SIG-M5 treated with dmso at 0.1 percent for 504 hours (cell line): ENCODE measurements at regions not wholly inside any gene's neighbourhood (a gene's known extent, or its start where the extent isn't known, plus 50 kb on each side); places are given as distances from the start of the nearest gene placed in this dataset.
"Not testable (repeated sequence)": the region's sequence is repeated elsewhere in the genome, so short reads cannot be mapped to it uniquely, and the experiment has no call there.

Experiments
- DNase-seq: peaks from one replicate; lab custom pipeline; 2025; ENCODE audit not compliant: unreplicated experiment; lab: John Stamatoyannopoulos, UW

GRCh38 chr12:63415357-63415756, 252.9 kb downstream of the DPY19L2 start:
- DNase-seq, result no peak

GRCh38 chr12:63410197-63410596, 258.1 kb downstream of the DPY19L2 start:
- no peak for DNase-seq

DNA sequence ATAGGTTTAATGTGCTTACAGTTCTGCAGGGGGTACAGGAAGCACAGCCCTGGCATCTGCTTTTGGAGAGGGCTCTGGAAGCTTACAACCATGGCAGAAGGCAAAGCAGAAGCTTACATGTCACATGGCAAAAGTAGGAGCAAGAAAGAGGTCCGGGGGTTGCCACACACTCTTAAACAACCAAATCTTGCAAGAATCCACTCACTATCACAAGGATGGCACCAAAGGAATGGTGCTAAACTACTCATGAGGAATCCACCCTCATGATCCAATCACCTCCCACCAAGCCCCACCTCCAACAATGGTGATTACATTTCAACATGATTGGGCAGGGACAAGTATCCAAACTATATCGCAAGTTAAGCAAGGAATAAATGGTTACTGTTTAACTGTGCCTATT, 255.8 kb upstream of the AVPR1A start:
- DNase-seq, result no peak

DNA sequence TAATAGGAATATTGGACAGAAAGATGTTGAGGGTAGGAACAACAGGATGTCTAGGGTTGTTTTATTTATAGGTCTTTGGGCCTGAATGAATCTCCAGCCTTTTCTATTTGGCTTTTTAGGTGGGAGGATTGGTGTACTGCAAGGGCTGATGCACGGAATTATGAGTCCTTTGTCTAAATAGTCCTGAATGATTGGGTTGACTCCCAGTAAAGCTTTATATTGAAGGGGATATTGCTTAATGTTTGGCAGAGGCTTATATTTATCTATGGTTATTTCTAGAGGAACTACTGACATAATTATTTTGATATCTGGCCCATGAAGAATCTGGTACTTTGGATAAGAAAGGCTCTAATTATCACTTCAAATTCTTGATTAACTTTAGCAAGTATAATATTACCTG, 253.6 kb upstream of the AVPR1A start:
- no peak for DNase-seq

GRCh38 chr12:63403256-63403655, 252.3 kb upstream of the AVPR1A start:
- DNase-seq, result no peak

DNA sequence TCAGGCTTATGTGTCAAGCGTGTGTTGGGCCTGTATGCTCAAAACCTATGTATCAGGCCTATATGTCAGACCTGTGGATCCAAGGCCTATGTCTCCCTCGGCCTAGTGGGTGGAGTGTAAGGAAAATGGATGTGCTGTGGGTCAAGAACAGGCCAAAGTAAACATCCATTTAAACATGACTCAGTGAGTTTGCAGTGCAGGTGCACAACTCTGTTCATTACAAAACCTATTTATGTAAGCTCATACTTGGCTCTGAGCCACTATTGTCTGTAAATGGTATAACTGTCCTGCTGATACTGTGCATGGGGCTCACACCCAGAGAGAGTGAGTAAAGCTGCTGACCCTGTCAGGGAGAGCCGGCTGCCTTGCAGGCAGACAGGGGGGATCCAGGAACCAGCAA, 249.7 kb upstream of the AVPR1A start:
- no peak for DNase-seq

DNA sequence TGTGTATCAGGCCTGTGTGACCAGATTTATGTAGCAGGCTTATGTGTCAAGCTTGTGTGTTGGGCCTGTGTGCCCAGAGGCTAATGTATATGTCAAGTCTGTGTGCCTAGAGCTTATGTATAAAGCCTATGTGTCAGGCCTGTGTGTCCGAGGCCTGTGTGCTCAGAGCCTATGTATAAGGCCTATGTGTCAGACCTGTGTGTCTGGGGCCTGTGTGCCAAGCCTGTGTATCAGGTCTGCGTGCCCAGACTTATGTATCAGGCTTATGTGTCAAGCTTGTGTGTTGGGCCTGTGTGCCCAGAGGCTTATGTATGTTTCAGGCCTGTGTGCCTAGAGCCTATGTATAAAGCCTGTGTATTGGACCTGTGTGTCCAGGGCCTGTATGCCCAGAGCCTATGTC, 249.3 kb upstream of the AVPR1A start:
- no peak for DNase-seq

GRCh38 chr12:63397807-63398206, 246.8 kb upstream of the AVPR1A start:
- DNase-seq, result no peak

DNA sequence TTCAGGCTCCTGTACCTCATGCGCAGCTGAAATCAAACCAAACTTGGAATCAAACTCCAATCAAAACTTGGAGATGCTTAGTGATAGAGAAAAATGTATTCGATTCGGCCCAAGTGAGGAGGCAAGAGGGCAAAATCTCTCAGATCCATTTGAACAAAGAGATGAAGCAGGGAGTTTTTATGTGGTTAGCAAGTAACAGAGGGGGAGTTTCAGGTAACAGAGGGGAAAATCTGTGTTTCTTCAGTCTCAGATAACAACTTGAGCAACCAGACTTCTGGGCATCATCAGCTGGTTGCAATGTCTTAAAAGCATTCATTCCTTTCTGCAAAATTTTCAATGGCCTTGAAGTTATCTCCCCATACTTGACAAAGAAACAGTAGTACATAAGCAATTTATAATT, 245.1 kb upstream of the AVPR1A start:
- DNase-seq, result no peak

DNA sequence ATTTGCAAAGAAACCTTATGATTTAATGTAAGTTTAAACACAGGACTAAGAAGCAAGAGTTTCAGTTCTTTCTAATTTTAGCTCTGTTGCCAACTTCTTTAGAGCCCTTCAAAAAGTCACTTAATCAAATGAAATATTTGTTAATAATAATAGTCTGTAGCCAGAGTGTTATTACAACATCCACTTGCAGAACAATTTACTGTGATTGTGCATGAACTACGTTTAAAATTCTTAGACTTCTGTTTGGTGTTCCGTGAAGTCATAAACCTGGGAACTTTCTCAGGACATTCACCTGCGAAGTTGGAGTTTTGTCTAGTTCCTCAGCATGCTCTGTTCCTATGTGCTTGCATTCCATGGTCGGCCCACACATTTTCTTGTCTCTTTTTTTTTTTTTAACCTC, 244.0 kb upstream of the AVPR1A start:
- DNase-seq, result no peak

GRCh38 chr12:63394349-63394748, 243.3 kb upstream of the AVPR1A start:
- DNase-seq, result no peak

DNA sequence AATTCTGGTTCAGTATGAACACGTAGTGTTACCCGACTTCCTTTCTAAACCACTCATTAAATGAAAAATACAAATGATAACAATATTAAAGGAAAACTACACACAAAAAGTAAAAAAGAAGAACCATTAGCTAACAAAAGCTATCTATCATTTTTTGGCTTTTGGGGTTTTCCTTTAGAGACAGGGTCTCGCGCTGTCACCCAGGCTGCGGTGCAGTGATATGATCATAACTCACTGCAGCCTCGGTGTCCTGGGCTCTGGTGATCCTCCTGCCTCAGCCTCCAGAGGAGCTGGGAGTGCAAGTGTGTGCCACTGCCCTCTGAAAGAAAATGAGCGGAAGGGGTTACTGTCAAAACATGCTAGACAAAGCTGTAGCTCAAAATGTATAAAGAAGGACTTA, 238.2 kb upstream of the AVPR1A start:
- no peak for DNase-seq

GRCh38 chr12:63387771-63388170, 236.8 kb upstream of the AVPR1A start:
- DNase-seq, result no peak

- no peak for DNase-seq
These were observed 231.9 kb upstream of the AVPR1A start for GRCh38 chr12:63382930-63383329.

- DNase-seq, result no peak
These were observed 211.8 kb upstream of the AVPR1A start for GRCh38 chr12:63362791-63363190.

- no peak for DNase-seq
These were observed 211.2 kb upstream of the AVPR1A start for GRCh38 chr12:63362166-63362565.

DNA sequence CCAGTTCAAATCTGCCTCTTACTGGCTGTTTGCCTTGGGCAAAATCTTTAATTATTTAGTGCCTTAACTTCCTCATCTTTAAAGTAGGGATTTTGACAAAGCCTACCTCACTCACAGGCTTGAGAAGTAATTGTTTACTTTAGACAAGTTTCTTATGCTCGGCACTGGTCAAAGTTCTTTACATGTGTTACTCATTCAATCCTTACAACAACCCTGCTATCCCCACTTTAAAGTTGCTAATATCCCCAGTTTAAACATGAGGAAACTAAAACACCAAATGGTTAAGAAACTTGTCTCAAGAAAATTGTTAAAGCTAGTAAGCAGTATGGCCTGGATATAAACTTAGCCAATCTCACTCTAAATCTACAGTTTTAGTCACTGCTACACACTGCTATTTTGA, 204.0 kb upstream of the AVPR1A start:
- no peak for DNase-seq

DNA sequence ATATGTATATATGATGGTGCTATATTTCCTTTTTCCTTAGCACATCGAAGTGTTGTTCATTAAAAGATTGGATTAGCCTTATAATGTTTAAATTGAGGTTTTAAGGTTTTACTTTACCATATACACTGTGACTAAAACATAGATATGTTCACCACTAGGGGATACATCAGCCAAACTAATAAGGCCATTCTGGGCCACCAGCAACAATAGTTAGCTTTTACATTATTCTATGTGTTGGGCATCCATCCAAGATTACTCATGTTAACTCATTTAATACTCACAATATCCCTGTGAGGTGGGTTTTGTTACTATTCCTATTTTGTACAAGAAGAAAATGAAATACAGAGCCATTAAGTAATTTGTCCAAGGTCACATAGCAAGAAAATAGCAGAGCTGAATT, 202.6 kb upstream of the AVPR1A start:
- no peak for DNase-seq

DNA sequence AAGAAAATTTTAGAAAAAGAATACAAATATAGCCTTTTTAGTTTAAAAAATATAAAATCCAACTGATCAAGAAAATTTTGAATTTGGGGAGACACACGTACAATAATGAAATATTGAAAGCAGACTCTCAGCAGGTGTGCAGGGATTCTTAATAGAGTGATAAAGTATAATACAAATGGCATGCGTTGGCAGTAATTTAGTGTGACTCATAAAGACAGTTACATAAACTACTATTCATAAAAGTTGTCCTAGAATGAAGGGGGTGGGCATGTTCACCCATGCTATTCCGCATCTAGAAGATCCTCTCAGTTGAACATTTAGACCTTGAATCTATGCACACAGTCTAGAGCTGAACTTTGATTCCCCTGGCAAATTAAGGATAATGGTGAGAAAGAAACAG, 200.4 kb upstream of the AVPR1A start:
- DNase-seq, result no peak

- DNase-seq, result no peak
These were observed 197.6 kb upstream of the AVPR1A start for GRCh38 chr12:63348556-63348955.

DNA sequence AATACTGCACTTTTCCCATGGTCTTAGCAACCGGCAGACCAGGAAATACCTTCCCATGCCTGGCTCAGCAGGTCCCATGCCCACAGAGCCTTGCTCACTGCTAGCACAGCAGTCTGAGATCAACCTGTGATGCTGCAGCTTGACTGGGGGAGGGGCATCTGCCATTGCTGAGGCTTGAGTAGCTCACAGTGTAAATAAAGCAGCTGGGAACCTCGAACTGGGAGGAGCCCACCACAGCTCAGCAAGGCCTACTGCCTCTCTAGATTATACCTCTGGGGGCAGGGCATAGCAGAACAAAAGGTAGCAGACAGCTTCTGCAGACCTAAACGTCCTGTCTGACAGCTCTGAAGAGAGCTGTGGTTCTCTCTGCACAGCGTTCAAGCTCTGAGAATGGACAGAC, 186.2 kb upstream of the AVPR1A start:
- not testable (repeated sequence) for DNase-seq

- DNase-seq, result no peak
These were observed 175.3 kb upstream of the AVPR1A start for GRCh38 chr12:63326260-63326659.

DNA sequence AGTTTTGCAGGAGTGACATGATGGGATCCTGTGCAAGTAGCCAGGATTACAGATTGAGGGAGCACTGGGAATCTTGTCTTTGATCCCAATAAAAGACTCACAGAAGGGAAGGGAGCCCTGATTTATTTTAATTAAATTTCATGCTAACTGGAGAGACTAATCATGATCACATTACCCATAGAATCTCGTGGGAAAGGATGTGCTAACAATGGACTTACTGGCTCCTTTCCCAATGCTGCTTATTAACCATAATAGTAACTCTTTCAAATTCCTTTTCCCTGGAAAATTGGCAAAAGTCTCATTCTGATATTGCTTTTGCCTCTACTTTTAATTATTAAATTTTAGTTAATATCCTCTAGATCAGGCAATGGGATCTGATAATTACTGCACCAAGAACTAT, 174.8 kb upstream of the AVPR1A start:
- DNase-seq, result no peak

GRCh38 chr12:63323942-63324341, 172.9 kb upstream of the AVPR1A start:
- DNase-seq, result no peak
